B cell (primary cell): ENCODE measurements at regions not wholly inside any gene's neighbourhood (a gene's known extent, or its start where the extent isn't known, plus 50 kb on each side); places are given as distances from the start of the nearest gene placed in this dataset.

Source experiments
- EZH2 ChIP-seq: IDR thresholded peaks from 2 replicates; pipeline ENCODE4 v1.6.1; 2012; ENCODE audit warnings: borderline replicate concordance, low read depth, mild to moderate bottlenecking, moderate library complexity, low read length; ENCODE audit not compliant: insufficient read depth, poor library complexity, severe bottlenecking
- TF ChIP-seq, protein P1 (sequence below): fragments of 200-600 bp; IDR thresholded peaks from one replicate; pipeline ENCODE4 v1.8.0; 2022; ENCODE audit warnings: antibody characterized with exemption, mild to moderate bottlenecking

DNA sequence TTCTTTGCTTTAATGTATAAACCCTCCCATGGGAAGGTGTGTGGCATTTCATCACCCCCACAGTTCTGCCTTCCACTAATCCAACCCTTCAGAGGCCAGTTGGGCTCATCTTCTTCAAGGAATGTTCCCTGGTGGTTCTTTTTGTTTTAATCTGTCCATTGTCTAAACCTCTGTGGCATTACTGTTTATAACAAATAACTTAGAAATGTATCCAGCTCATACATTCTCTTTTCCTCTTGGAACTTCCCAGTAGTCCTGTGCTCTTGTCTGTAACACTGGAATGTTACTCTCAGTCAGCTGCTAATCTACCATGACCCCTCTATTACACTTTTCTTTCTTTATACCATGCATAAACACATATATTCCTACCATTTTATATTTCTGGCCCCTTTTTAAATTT is 213.5 kb upstream of the TARS1 start:
- TF ChIP-seq, protein P1, sequence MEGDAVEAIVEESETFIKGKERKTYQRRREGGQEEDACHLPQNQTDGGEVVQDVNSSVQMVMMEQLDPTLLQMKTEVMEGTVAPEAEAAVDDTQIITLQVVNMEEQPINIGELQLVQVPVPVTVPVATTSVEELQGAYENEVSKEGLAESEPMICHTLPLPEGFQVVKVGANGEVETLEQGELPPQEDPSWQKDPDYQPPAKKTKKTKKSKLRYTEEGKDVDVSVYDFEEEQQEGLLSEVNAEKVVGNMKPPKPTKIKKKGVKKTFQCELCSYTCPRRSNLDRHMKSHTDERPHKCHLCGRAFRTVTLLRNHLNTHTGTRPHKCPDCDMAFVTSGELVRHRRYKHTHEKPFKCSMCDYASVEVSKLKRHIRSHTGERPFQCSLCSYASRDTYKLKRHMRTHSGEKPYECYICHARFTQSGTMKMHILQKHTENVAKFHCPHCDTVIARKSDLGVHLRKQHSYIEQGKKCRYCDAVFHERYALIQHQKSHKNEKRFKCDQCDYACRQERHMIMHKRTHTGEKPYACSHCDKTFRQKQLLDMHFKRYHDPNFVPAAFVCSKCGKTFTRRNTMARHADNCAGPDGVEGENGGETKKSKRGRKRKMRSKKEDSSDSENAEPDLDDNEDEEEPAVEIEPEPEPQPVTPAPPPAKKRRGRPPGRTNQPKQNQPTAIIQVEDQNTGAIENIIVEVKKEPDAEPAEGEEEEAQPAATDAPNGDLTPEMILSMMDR = no peak
- TF ChIP-seq EZH2 = no peak
